Suprapubic skin (tissue), 4 donors: ENCODE measurements at regions not wholly inside any gene's neighbourhood (a gene's known extent, or its start where the extent isn't known, plus 50 kb on each side); places are given as distances from the start of the nearest gene placed in this dataset.

ENCODE experiments used
- DNase-seq, 2 donors: peaks; one replicate each; pipeline ENCODE4 v3.0.0-alpha.2; 2019; ENCODE audit warnings: low spot score in 2 of 2
- H3K27ac ChIP-seq: fragments of 200-600 bp; sonication (generic); one replicate; pipeline ENCODE4 v1.5.1; 2019
- H3K27me3 ChIP-seq: fragments of 200-600 bp; sonication (generic); one replicate; pipeline ENCODE4 v1.5.1; 2019
- H3K36me3 ChIP-seq: fragments of 200-600 bp; sonication (generic); one replicate; pipeline ENCODE4 v1.5.1; 2019
- H3K4me1 ChIP-seq: fragments of 200-600 bp; sonication (generic); one replicate; pipeline ENCODE4 v1.5.1; 2019
- H3K4me3 ChIP-seq: fragments of 200-600 bp; sonication (generic); one replicate; pipeline ENCODE4 v1.5.1; 2019; ENCODE audit warnings: mild to moderate bottlenecking
- H3K9me3 ChIP-seq: fragments of 200-600 bp; sonication (generic); one replicate; pipeline ENCODE4 v1.5.1; 2019
- CTCF ChIP-seq, 2 donors: fragments of 200-600 bp in 1 of 2; fragments of 450-650 bp in 1 of 2; sonication (generic) in 1 of 2; IDR thresholded peaks; one replicate each; pipeline ENCODE4 v1.5.1; 2016 to 2019; ENCODE audit warnings: antibody characterized with exemption in 2 of 2, mild to moderate bottlenecking in 1 of 2, moderate library complexity in 1 of 2
- EP300 ChIP-seq: sonication (generic); formaldehyde crosslinking; IDR thresholded peaks from one replicate; pipeline ENCODE4 v1.6.1; 2017; ENCODE audit warnings: antibody characterized with exemption
- POLR2A ChIP-seq, 2 donors: fragments of 450-650 bp; IDR thresholded peaks; one replicate each; pipeline ENCODE4 v1.6.1; 2017; ENCODE audit warnings: antibody characterized with exemption in 2 of 2, mild to moderate bottlenecking in 2 of 2, moderate library complexity in 2 of 2
- POLR2AphosphoS5 ChIP-seq, 3 donors: sonication (generic); formaldehyde crosslinking; IDR thresholded peaks; one replicate each; pipeline ENCODE4 v1.6.1; 2017; ENCODE audit warnings: antibody characterized with exemption in 3 of 3
- WGBS: methylation state at CpG from one replicate; pipeline ENCODE4 v1.1.5; 2018; 5-methylcytosine and 5-hydroxymethylcytosine counted together

DNA sequence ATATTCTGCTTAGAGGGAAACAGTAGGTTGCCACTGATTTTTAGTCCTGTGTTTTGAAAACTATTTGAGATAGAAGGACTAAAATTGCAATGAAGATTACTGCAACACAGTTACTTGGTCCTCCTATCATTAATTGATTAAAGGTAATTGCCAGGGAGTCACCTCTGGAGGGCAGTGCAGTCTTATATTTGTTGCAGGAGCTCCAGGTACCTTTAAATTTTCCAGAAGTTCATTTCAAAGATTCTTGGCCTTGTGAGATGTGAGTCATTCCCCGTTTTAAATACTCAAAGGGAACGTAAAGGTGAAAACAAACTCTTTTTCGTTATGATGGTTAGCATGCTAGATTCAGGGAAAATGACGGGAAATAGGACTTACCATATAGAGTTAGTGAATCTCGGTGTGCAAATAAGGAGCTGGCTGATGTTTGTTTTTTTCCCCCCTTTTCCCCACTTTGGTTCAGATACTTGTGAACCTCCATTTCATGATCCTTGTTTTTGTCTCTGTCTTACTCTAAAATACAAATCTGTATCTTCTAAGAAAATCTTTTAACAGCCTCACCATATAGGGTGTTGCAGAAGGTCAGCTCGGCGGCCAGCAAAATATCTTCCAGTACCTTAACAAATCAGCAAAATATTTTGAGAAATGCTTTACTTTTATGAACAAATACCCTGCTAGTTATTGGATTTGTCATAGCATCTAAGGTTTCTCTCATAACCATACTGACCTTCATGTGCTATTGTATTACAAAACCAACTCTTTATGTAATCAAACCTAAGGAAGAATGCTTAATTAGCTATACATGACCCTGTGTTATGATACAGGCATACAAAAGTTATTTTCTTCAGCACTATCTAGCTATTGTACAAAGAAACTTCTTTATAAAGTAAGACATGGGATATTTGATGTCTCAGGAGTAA is 143.0 kb upstream of the HDAC9 start:
- Histone ChIP-seq H3K27me3 (no peaks in the 10 kb centered on the region), H3K36me3 (no peaks in the 10 kb centered on the region), H3K9me3 (no peaks in the 10 kb centered on the region), H3K4me3 (no peak overlapping the region), H3K27ac (no peak overlapping the region), H3K4me1 (peaks cover 8% of the 10 kb centered on the region)
- TF ChIP-seq CTCF (IDR thresholded peaks at IDR 0.05) (peak; percentile 18 to 36), POLR2A (IDR thresholded peaks at IDR 0.05) (no peak)
- no peak for DNase-seq
- WGBS: 46% methylated on average over 7 of the region's 7 CpGs

DNA sequence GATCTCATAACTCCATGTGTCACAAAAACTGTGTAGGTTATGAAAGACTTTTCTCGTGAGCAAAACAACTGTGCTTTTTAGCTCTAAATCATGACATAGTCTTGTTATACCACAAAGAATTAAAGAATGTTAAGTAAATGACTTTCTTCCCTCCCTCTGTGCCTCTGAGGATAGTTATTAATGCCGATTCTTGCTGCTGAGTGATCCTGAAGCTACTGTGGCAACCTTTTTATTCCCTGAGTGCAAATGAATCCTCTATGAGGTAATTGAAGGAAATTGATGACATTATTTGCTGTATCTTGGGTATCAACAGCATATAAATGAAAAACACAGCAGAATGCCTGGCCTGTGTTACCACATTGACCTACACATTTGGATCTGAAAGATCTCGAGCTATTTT is 142.2 kb upstream of the HDAC9 start:
- H3K27me3 ChIP-seq: no peaks in the 10 kb centered on the region
- H3K9me3 ChIP-seq: no peaks in the 10 kb centered on the region
- DNase-seq: no peak
- H3K4me3 ChIP-seq: no peak overlapping the region
- H3K36me3 ChIP-seq: no peaks in the 10 kb centered on the region
- H3K27ac ChIP-seq: no peak overlapping the region
- peaks cover 5% of the 10 kb centered on the region for H3K4me1 ChIP-seq
- TF ChIP-seq CTCF (IDR thresholded peaks at IDR 0.05): no peak
- TF ChIP-seq POLR2AphosphoS5 (IDR thresholded peaks at IDR 0.05): no peak
- WGBS: 85% methylated on average over 3 of the region's 3 CpGs

DNA sequence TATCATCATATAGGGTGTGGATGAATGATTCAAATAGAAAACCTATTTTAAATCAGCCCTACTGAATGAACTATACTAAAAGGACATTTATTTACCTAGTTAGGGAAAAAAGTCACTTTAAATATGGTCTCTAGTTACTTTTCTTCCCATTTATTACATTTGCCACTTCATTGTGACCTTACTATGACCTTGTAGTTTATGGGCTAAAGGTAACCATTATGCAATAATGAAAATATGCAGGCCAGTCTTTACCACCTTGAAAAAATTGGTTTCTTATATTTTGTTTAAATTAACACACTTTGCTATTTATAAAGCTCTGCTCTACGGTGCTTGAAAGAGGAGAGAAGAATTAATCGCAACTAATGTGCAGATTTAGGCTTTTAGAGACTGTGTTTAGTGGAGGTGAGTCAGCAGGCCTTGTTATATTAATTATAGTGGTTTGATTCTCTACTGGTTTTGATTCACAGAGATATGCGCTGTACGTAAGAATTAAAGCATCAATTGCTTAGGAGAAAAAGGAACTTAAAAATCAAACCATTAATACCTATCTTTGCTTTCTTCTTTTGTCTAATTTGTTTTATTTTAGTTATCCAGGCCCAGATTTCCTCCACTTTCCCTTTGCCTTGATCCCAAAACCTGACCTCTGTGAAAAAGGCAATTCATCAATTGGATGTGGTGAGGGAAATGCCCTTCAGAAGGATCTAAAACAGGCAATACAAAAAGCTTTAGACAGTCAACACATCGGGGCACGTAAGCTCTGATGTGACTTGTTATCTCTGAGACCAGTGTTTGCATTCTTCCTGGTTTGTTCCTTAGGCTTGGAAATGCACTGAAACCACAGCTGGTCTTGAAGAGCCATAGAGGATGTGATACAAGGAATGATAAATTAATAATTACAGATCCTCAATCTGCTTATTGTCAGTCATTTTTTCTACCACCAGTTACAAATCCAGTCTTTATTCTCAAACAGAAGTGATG is 141.2 kb upstream of the HDAC9 start:
- DNase-seq: no peak
- Histone ChIP-seq H3K4me1 (peaks cover 5% of the 10 kb centered on the region), H3K27me3 (no peaks in the 10 kb centered on the region), H3K36me3 (no peaks in the 10 kb centered on the region), H3K9me3 (no peaks in the 10 kb centered on the region), H3K4me3 (no peak overlapping the region), H3K27ac (no peak overlapping the region)
- 88% methylated on average over 6 of the region's 6 CpGs for WGBS
- TF ChIP-seq CTCF (IDR thresholded peaks at IDR 0.05): no peak
- no peak for TF ChIP-seq EP300
- no peak for TF ChIP-seq POLR2AphosphoS5 (IDR thresholded peaks at IDR 0.05)
- TF ChIP-seq POLR2A (IDR thresholded peaks at IDR 0.05): no peak

- TF ChIP-seq POLR2A (IDR thresholded peaks at IDR 0.05): no peak
- TF ChIP-seq CTCF (IDR thresholded peaks at IDR 0.05): peak; percentile 29 to 47
- no peak for TF ChIP-seq POLR2AphosphoS5 (IDR thresholded peaks at IDR 0.05)
- Histone ChIP-seq H3K9me3 (no peaks in the 10 kb centered on the region), H3K27me3 (no peaks in the 10 kb centered on the region), H3K36me3 (no peaks in the 10 kb centered on the region), H3K27ac (no peak overlapping the region), H3K4me3 (no peak overlapping the region), H3K4me1 (peaks cover 5% of the 10 kb centered on the region)
- 2% methylated on average over 5 of the region's 5 CpGs for WGBS
- DNase-seq: no peak
These were observed 139.3 kb upstream of the HDAC9 start for GRCh38 chr7:18356191-18356645.

DNA sequence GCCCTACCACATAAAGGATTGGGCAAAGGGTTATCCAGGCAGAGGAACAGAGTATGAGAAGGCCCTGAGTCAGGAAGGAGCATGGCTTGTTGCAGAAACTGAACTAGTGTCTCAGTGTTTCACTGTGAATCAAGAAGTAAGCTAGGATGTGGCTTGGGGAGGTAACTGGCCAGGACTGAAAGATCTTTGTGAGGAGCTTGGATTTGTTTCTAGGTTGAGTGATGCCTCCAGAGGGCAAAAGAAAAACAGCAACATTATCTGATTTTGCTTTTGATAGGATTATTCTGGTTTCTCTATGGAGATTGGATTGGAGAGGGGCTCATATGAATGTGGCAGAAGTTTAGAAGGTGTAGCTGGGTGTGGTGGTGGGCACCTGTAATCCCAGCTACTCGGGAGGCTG is 137.9 kb upstream of the HDAC9 start:
- no peak for TF ChIP-seq POLR2AphosphoS5 (IDR thresholded peaks at IDR 0.05)
- no peak for TF ChIP-seq POLR2A (IDR thresholded peaks at IDR 0.05)
- peak in 1 of 2 donors; percentile 9 for TF ChIP-seq CTCF (IDR thresholded peaks at IDR 0.05)
- TF ChIP-seq EP300: no peak
- Histone ChIP-seq H3K27me3 (no peaks in the 10 kb centered on the region), H3K4me1 (peaks cover 5% of the 10 kb centered on the region), H3K36me3 (no peaks in the 10 kb centered on the region), H3K9me3 (no peaks in the 10 kb centered on the region), H3K4me3 (no peak overlapping the region), H3K27ac (no peak overlapping the region)
- DNase-seq: no peak
- WGBS: 94% methylated on average over 1 of the region's 1 CpG
